NCI-H2196 treated with DMSO at 0.1 percent for 48 hours (cell line): ENCODE measurements at regions not wholly inside any gene's neighbourhood (a gene's known extent, or its start where the extent isn't known, plus 50 kb on each side); places are given as distances from the start of the nearest gene placed in this dataset.

Experiments
- DNase-seq: peaks from one replicate; lab custom pipeline; 2025; ENCODE audit not compliant: unreplicated experiment; lab: John Stamatoyannopoulos, UW

DNA sequence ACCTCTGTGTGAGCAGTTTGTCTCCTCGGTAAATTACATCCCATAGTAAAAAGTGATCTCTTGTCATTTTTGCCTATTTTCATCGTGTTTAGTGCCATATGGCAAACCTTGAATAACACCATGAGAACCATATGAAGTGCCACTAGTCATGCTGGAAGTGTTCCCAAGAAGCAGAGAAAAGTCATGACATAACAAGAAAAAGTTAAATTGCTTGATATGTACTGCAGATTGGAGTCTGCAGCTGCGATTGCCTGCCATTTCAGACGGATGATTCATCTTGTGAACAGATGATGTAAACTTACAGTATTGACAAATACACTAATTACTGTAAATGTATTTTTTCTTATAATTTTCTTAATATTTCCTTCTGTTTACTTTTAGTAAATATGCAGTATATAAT, 846.7 kb downstream of the BCL11A start:
- DNase-seq, result no peak

DNA sequence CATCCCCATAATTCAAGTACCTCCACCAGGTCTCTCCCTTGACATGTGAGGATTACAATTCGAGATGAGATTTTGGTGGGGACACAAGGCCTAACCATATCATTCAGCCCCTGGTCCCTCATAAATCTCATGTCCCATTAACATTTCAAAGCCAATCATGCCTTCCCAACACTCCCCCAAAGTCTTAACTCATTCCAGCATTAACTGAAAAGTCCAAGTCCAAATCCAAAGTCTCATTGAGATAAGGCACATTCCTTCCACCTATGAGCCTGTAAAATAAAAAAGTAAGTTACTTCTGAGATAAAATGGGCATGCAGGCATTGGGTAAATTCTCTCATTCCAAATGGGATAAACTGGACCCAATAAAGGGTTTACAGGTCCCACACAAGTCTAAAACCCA, 849.7 kb downstream of the BCL11A start:
- no peak for DNase-seq

DNA sequence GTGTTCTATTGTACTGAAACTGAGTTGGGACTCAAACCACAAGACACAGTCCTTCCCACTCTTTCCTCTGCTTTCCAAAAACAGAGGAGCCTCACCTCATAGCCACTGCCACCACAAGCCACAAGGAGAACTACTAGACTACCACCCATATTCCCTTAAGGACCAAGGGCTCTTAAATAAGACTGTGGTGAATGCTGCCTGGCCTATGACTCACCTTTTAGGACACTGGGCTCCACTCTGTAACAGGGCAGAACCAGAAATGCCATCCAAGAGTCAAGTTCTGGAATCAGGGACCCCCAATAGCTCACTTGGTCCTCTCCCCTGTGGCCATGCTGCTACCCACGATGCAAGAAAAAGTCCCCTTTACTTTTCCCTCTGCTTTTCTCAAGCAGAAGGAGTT, 851.4 kb downstream of the BCL11A start:
- DNase-seq, result no peak

DNA sequence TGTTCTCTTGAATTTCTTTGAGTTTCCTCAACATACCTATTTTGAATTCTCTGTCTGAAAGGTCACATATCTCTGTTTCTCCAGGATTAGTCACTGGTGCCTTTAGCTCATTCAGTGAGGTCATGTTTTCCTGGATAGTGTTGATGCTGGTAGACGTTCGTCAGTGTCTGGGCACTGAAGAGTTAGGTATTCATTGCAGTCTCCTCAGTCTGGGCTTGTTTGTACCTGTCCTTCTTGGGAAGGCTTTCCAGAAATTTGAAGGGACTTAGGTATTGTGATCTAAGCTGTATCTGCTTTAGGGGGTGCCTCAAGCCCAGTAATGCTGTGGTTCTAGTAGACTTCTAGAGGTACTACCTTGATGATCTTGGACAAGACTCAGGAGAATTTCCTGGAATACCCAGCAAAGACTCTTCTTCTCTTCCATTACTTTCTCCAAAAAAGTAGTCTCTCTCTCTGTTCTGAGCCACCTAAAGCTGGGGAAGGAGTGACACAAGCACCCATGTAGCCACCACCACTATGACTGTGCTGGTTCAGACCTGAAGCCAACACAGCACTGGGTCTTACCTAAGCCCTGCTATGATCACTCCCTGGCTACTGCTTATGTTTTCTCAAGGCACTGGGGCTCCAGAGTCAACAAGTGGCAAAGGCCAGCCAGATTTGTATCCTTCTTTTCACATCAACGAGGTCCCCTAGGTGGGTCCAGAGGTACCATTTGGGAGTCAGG, 852.0 kb downstream of the BCL11A start:
- DNase-seq, result no peak

DNA sequence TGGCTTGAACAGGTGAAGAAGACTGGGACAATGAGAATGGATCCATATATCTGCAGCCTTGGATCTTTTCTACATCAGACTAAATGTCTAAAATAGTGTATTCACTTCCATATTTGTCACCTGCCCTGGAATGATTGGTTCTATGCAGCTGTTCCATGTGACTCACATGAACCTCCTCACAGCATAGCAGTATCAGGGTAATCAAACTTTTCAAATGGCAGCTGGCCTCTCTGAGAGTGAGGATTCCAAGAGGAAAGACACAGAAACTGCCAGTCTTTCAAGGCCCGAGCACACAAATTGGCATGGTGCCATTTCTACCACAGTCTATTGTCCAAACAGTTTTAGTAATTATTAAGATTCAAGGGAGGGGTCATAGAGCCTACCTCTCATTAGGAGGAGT, 859.3 kb downstream of the BCL11A start:
- DNase-seq, result no peak

DNA sequence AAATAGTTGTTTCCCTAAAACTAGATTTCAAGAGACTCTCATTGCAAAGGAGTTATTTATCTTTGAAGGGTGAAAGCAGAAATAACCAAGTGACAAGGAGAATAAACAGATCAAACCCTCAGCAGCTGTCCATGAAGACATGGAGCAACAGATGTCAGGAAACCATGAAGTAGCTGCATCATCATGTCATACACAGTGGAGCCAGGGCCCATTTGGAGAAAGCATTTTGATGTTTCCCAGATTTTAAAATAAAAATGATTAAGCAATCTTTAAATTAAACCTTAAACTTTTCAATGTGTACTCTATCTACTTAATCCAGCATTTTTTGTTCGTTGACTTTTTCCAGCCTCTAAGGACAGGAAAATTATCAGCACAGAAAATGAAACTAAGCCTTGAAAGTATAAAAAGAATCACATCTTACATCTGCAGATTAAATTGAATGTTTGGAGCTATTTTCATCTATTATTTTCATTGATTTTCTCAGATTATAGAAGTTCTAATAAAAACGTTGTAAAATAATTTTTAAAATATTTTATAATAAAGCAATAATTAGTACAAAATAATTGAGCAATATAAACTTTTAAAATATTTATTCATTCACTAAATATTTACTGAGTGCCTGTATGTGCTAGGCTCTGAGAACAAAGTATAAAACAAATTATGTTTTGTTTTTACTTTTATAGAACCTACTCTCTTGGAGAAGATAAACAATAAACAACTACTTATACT, 860.1 kb downstream of the BCL11A start:
- no peak for DNase-seq

DNA sequence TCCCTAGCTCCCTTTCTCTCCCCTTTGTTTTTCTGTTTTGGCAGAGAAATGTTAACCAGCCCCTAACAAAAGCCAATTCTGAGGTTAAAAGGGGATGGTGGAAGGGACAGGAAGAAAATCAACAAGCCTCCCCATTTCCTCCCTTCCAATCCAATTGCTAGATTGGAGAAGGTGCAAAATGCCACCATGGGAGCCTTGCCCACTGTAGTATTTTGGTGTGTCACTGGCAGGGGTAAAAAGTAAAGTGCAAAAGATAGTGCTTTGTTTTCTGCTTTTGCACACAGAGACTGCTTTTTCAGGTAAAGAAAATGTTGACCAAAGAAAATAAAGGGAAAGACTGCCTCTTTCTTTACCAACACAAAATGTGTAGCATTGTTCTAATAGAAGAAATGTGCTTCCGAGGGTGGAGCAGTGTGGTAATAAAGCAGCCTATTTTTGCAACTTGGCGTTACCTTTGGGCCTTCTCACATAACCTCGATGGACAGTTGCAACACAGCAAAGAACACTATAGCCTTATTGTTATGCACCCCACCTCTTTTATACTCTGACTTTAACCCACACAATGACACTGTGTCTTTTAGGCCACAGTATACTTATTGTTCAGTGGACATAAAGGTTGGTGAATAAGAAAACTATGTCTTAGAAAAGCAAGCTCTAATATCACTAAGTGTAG, 861.8 kb downstream of the BCL11A start:
- DNase-seq, result no peak

DNA sequence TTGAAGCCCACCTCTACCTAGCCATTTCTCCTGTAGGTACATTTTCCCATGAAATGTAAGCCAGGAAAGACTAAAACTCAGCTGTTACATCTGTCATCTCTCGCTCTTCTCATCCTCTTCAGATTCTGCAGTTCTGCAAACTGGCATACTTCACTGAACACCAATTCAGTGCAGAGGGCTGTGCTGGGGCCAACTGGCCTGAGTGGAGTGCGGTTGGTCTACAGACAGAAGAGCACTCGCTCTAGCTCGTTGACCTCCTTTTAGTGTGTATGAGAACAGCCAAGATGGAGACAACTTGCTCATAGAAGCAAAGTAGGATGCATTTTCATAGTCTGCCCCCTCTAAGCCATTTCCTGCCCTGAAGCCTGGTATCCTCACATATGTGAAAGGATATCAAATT, 862.6 kb downstream of the BCL11A start:
- DNase-seq, result no peak

DNA sequence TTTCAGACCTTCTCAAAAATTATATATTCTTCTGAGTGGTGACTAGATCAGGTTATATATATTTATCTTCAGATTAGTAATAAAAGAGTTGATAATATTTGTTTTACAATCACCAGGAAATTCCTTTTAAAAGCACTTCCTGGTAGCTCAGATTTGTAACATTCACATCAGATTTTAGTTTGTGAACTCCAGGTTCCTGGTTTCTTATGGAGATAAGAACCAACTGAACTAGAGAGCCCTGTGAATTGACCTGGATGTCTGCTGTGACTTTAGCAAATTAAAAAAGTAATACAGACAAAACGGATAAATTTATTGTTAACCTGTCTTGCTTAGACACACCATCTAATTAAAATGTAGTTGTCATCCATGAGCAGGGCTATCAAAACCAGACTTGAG, 868.7 kb downstream of the BCL11A start:
- no peak for DNase-seq

DNA sequence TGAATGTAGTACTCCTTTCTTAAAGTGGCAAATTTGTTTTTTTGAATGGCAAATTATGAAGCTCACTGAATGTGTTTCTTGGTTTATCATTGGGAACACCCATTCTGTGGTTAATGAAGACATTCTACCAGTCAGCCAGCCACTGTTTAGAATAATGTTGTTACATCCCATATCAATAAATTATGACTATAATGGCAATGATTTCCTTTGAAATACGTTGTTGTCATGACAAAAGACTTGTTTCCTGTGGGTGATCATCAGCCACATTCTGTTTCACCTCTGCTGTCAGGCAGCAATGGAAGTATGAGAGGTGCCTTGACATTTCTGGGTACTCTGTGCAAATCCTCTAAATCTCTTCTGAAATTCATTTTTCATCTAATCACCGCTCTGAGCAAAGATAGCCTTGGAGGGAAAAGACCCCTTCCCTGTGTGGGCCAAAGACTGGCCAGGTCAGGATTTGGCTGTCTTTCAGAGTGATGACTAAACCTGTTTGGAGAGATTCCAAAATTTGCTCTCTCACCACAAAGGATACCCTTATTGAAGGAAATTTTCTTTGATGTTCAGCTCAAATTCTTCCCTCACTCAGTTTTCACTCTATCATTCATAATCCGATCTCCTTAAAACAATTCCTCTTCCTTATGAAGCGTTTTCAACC, 869.2 kb downstream of the BCL11A start:
- DNase-seq, result no peak

DNA sequence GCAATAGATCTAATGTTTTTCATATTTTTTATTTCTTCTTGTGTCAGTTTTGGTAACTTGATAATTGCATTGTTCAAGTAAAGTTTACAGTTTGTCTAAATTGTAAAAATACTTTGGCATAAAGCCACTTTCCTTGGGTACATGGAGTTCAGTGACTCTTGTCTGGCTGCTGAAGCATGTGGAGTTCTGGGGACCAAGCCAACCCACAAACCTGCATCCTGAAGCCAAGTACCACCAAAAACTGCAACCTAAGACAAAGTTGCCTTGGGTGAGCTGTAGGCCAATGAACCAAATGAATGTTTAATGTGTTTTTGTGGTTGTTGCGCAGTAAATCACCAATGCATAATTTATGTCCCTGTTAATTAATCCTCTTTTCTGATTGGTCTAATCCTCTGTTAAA, 872.6 kb downstream of the BCL11A start:
- no peak for DNase-seq

DNA sequence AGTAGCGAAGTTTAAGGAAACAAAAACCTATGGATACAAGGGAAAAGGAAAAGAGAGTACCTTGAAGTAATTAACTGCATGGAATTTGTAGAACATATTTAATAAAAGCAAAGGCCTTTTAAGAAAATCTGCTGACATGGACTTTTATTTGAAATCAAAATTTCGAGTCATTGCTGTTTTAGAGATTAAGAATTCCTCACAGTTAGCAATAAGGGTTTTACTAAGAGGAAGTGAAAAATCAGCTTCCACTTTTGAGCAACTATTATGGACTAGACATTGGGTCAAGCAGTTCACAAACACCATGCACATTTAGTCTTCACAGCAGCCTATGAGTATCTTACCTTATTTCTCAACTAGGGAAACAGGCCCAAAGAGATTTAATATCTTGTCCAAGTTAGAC, 876.3 kb downstream of the BCL11A start:
- no peak for DNase-seq

DNA sequence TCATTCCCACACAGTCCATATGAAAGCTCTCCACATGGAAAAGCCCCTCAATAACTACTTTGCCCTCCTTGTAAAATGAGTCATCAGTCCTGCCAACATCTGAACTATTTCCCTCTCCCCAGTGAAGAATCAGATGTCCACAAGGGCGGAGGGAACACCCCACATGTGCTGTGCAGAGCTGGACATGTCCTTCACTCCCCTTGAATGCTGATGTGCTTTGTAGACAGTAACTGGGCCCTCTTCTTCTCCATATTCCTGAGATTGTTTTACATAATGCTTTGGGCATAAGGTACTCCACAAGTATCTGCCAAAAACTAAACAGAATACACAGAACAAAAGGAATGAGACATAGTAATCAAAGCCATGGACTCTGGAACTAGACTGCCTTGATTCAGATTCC, 879.4 kb downstream of the BCL11A start:
- DNase-seq, result no peak

DNA sequence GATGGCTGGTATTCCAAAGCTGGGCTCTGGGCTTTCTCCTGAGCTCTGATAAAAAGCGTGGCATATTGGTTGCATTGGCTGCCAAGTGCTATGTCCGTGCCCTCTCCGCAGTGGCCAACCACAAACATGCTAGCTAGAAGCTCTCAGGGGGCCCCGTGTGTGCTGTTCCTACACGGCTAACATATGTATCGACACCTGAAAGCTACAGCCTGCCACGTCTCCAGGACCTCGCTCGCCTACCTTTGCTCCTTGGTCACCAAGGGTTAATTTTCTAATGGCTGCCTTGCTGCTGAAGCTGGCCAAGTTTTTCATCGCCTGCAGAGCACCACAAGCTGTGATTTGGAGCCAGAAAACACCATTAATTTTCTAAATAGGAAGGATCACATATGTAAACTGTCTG, 888.4 kb downstream of the BCL11A start:
- no peak for DNase-seq

DNA sequence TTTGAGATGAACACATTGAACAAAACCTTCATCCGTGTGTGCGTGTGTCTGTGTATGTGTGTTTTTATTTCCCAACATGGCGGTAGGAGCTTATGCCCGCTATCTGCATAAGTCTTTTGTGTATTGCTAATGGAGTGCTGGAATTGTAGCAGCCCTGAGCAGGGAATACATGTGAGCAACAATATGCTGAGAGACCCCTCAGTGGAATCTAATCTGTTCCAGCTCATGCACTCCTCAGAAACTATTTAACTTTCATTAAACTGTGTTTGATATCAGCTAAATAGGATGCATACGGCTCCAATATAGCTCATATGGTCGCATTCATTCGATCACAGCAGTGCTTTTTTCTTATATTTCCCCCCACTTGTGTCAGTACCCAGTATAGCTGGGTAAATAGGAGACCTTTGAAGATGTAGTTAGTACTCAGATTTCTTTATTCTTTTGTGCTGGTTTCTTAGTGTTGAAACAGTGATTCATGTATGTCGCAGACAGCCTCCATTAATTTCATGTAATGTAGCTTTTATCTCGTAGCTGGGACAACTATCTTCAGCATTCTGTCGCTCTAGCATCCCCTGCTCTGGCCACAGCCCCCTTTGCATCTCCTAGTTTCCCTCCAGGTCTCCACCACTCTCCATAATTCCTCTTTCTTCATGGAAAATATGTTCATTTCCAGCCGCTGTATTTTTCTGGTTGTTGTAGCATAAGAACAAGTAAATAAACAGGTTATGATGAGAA, 891.2 kb downstream of the BCL11A start:
- no peak for DNase-seq

DNA sequence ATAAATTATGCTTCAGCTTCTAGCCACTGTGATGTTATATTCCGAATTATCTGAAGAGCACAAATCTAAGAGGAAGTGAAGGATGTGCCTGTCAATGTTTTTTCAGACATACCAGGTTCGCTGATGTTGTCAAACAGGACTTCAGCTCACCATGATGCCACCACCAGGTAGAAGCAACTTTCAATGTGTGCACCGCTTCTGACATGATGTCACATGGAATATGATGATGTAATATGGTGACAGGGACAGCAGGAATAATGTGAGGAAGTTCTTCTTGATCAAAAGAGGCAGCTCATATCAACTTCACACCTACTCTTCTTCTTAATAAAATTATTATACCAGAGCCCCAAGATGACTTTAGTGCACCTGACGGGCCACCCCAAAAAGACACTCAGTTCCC, 893.2 kb downstream of the BCL11A start:
- DNase-seq, result no peak

DNA sequence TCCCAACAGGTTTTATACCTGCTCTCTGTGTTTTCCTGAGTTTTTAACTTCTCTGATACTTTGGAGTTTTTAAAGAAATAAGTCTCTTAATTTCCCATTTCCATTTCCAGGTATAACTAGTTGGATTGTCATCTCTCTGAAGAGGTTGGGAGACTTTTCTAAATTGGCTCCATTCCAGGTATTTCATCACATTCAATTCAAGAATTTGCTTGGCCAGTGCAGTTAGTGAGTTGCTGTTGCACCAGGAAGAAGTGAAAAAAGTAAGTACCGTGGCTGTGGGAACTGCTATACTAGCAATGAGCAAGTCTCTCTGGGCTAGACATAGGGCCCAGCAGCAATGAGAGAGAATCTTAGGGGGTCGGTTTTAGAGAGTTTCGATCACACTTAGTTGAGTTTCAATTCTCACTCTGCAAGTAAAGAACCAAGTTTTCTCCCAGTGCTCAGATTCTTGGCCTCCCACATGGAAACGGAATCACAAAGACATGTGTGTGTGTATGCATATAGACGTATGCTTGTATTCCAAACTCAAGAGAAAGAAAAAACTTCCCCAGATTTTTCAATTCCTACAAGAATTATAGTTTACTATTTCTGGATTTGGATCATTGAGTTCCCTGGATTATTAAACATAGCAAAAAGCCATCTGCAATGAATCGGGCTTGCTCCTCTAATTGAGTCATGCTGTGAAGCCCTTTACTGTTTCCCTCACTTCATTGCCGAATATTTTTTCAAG, 894.4 kb downstream of the BCL11A start:
- DNase-seq, result no peak

DNA sequence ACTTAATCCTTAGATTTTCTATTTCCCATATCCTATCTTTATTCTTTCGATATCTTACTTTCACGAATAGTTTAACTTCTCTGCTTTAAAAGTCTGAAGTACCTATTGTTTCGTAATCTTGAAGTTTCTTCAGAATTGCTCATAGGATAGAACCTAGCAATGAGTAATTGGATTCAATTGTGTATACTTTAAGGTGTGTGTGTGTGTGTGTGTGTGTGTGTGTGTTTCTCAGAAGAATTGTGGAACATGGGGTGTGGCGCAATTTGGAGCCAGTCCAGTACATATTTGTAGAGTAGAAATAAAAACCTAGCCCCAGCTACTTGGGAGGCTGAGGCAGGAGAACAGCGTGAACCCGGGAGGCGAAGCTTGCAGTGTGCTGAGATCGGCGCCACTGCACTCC, 897.6 kb downstream of the BCL11A start:
- no peak for DNase-seq

DNA sequence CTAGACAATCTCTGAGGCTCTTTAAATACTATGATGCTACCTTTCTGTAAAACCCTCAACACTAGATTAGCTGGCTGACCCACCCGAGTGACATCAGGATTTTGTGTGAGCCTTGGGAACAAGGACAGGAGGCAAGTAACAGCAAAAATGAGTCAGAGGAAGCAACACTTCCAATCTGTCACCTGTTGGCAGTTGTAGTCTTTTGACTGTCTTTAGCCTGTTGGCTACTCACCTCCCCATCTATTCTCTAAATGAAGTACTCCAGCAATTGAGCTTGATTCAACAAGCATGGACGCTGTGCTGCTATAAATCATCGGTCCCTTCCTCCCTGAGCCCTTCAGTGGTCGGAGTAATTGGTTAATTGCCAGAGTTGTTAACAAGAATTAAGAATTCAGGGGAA, 898.7 kb downstream of the BCL11A start:
- no peak for DNase-seq

DNA sequence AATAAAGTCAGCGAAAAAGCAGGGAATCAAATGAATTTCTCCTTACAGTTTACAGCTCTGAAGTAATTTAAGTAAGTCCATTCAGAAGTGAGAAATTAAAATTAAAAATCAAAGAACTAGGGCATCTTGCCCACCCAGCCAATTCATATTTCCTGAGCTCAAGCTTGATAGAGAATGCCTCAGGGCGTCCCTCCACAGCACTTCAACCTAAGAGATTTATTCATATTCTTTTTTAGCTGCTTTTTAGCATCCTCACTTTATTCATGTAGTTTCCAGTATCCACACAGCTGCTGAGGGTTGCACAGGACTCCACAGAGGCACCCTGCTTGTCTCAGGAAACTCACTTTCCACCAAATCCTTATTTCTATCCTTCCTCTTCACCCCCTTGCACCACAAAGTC, 900.3 kb downstream of the BCL11A start:
- DNase-seq, result no peak

DNA sequence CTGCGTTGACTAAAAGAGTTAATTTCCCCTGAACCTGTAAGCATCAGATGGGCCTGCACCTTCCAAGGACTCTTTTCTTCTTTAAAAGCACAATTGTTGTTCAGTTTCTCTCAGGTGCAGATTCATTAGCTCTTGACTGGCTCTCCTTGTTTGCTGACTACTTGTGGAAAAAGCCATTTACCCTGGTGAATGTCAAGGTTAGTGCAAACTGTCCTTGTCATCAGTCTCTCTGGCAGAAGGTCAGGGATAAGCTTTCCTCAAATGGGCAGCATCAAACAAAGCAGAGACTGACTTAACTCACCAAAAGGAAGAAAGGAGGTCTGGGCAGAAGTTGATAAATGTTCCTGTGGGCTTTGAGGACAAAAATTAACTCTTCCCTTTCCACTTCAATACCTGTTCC, 922.7 kb downstream of the BCL11A start:
- DNase-seq, result no peak
